ENCODE measurements at regions not wholly inside any gene's neighbourhood (a gene's known extent, or its start where the extent isn't known, plus 50 kb on each side); places are given as distances from the start of the nearest gene placed in this dataset.
"Not testable (repeated sequence)": the region's sequence is repeated elsewhere in the genome, so short reads cannot be mapped to it uniquely, and the experiment has no call there.

GRCh38 chr7:146043310-146043709, 73.3 kb upstream of the CNTNAP2 start:
- DNase-seq (ENCODE audit: low spot score); H3K36me3 ChIP-seq (ENCODE audit: insufficient read depth); H3K4me3 ChIP-seq; H4K20me1 ChIP-seq (replicated peaks; ENCODE audit: insufficient read depth); H3K4me1 Mint-ChIP-seq; H3F3A ChIP-seq (replicated peaks; ENCODE audit: low read depth); H3K27ac Mint-ChIP-seq; H3K27me3 ChIP-seq (ENCODE audit: insufficient read depth); H3K36me3 Mint-ChIP-seq (ENCODE audit: low read depth); ATAC-seq; H2AFZ ChIP-seq; H3K4me1 ChIP-seq (ENCODE audit: insufficient read depth); H3K4me3 Mint-ChIP-seq; H3K79me2 ChIP-seq (replicated peaks; ENCODE audit: insufficient read depth); H3K27ac ChIP-seq (ENCODE audit: low read depth); H3K27me3 Mint-ChIP-seq (ENCODE audit: insufficient read depth, low read depth, poor library complexity); H3K9me2 ChIP-seq (ENCODE audit: insufficient read depth); H3K4me2 ChIP-seq: not testable (repeated sequence)
- peaks cover 81% of the 10 kb centered on the region for H3K9me3 Mint-ChIP-seq

GRCh38 chr7:146028251-146028750, 88.3 kb upstream of the CNTNAP2 start:
- Histone ChIP-seq H3K27me3 (ENCODE audit: insufficient read depth) (no peaks in the 10 kb centered on the region), H3K4me2 (no peak overlapping the region), H3K79me2 (replicated peaks; ENCODE audit: insufficient read depth) (no peaks in the 10 kb centered on the region), H3F3A (replicated peaks; ENCODE audit: low read depth) (no peaks in the 10 kb centered on the region), H2AFZ (no peak overlapping the region), H3K4me1 (ENCODE audit: insufficient read depth) (no peaks in the 10 kb centered on the region), H3K27ac (ENCODE audit: low read depth) (no peak overlapping the region), H4K20me1 (replicated peaks; ENCODE audit: insufficient read depth) (no peaks in the 10 kb centered on the region), H3K36me3 (ENCODE audit: insufficient read depth) (no peaks in the 10 kb centered on the region; the same call in 1 of the 2 replicates), H3K4me3 (no peak overlapping the region), H3K9me2 (ENCODE audit: insufficient read depth) (no peaks in the 10 kb centered on the region)
- Mint-ChIP-seq H3K27me3 (ENCODE audit: insufficient read depth, low read depth, poor library complexity) (peaks cover 2% of the 10 kb centered on the region), H3K9me3 (peaks cover 60% of the 10 kb centered on the region), H3K27ac (no peak overlapping the region), H3K36me3 (ENCODE audit: low read depth) (peaks cover 4% of the 10 kb centered on the region; the same call in 2 of the 3 replicates), H3K4me3 (no peak overlapping the region), H3K4me1 (no peaks in the 10 kb centered on the region)
- DNase-seq (ENCODE audit: low spot score) (no peak), ATAC-seq (no peak)
- TF ChIP-seq REST (IDR thresholded peaks at IDR 0.05; ENCODE audit: unreplicated experiment) (no peak), CREB1 (CRISPR knock-in tag; IDR thresholded peaks at IDR 0.05; ENCODE audit: low read depth) (no peak), ETS1 (IDR thresholded peaks at IDR 0.05) (no peak), STAT1 (IDR thresholded peaks at IDR 0.05; ENCODE audit: unreplicated experiment) (no peak), CTCF (conservative IDR thresholded peaks at IDR 0.05; ENCODE audit: low read depth in 2 of 2) (no peak), POLR2AphosphoS5 (IDR thresholded peaks at IDR 0.05; ENCODE audit: low read depth) (no peak), JUNB (IDR thresholded peaks at IDR 0.05; ENCODE audit: unreplicated experiment) (no peak), ZNF331 (CRISPR knock-in tag; IDR thresholded peaks at IDR 0.05; ENCODE audit: low read depth) (no peak), EZH2 (IDR thresholded peaks at IDR 0.05; ENCODE audit: low read depth, unreplicated experiment) (no peak), ZNF114 (CRISPR knock-in tag; IDR thresholded peaks at IDR 0.05) (no peak), EZH2phosphoT487 (IDR thresholded peaks at IDR 0.05; ENCODE audit: unreplicated experiment) (no peak), NANOG (IDR thresholded peaks at IDR 0.05; ENCODE audit: borderline replicate concordance) (no peak)

All from GM23338 (cell line).